GM23338 (cell line): ENCODE measurements at regions not wholly inside any gene's neighbourhood (a gene's known extent, or its start where the extent isn't known, plus 50 kb on each side); places are given as distances from the start of the nearest gene placed in this dataset.

Source experiments
- ATAC-seq: fragments of 200-7000 bp; cut with Tn5 transposase; 3 replicates; pipeline ENCODE4 v1.9.1; 2020
- DNase-seq: peaks from one replicate; pipeline ENCODE4 v3.0.0-alpha.2; 2015; ENCODE audit warnings: low spot score
- H2AFZ ChIP-seq: fragments of 200-600 bp; sonication (generic); 2 replicates; pipeline ENCODE4 v1.8.0; 2016; ENCODE audit warnings: antibody characterized with exemption, mild to moderate bottlenecking, moderate library complexity
- H3F3A ChIP-seq: fragments of 200-600 bp; sonication (generic); replicated peaks from 2 replicates; pipeline ENCODE4 v1.8.0; 2017; ENCODE audit warnings: antibody characterized with exemption, mixed run types, low read depth
- H3K27ac ChIP-seq: fragments of 200-600 bp; sonication (generic); 2 replicates; pipeline ENCODE4 v1.6.1; 2016; ENCODE audit warnings: low read depth
- H3K27me3 ChIP-seq: fragments of 200-600 bp; sonication (generic); 2 replicates; pipeline ENCODE4 v1.8.0; 2016; ENCODE audit warnings: mild to moderate bottlenecking, mixed run types, moderate library complexity; ENCODE audit not compliant: insufficient read depth
- H3K36me3 ChIP-seq: fragments of 200-600 bp; sonication (generic); 2 replicates; pipeline ENCODE4 v1.8.0; 2016; ENCODE audit warnings: mild to moderate bottlenecking; ENCODE audit not compliant: insufficient read depth
- H3K4me1 ChIP-seq: fragments of 200-600 bp; sonication (generic); 2 replicates; pipeline ENCODE4 v1.8.0; 2016; ENCODE audit warnings: mild to moderate bottlenecking, moderate library complexity; ENCODE audit not compliant: insufficient read depth
- H3K4me2 ChIP-seq: fragments of 200-600 bp; sonication (generic); 2 replicates; pipeline ENCODE4 v1.7.1; 2017; ENCODE audit warnings: mixed run types
- H3K4me3 ChIP-seq: fragments of 200-600 bp; sonication (generic); 2 replicates; pipeline ENCODE4 v1.6.1; 2016; ENCODE audit warnings: mixed run types
- H3K79me2 ChIP-seq: fragments of 200-600 bp; sonication (generic); replicated peaks from 2 replicates; pipeline ENCODE4 v1.8.0; 2017; ENCODE audit warnings: mild to moderate bottlenecking; ENCODE audit not compliant: insufficient read depth
- H3K9me2 ChIP-seq: fragments of 200-600 bp; sonication (generic); 2 replicates; pipeline ENCODE4 v1.8.0; 2017; ENCODE audit not compliant: insufficient read depth
- H4K20me1 ChIP-seq: fragments of 200-600 bp; sonication (generic); replicated peaks from 2 replicates; pipeline ENCODE4 v1.8.0; 2017; ENCODE audit warnings: mild to moderate bottlenecking; ENCODE audit not compliant: insufficient read depth
- H3K27ac Mint-ChIP-seq: 2 replicates; pipeline ENCODE4 v1.8.0; 2020; ENCODE audit warnings: inconsistent platforms, mild to moderate bottlenecking, moderate library complexity, mixed read lengths
- H3K27me3 Mint-ChIP-seq: 3 replicates; pipeline ENCODE4 v1.8.0; 2022; ENCODE audit warnings: low read depth, mild to moderate bottlenecking, moderate library complexity, mixed read lengths, inconsistent platforms; ENCODE audit not compliant: insufficient read depth, poor library complexity
- H3K36me3 Mint-ChIP-seq: 3 replicates; pipeline ENCODE4 v1.8.0; 2021; ENCODE audit warnings: low read depth, mild to moderate bottlenecking, inconsistent platforms, moderate library complexity, mixed read lengths
- H3K4me1 Mint-ChIP-seq: 3 replicates; pipeline ENCODE4 v1.8.0; 2020; ENCODE audit warnings: mild to moderate bottlenecking, inconsistent platforms, mixed read lengths
- H3K4me3 Mint-ChIP-seq: 3 replicates; pipeline ENCODE4 v1.8.0; 2021; ENCODE audit warnings: moderate library complexity, mild to moderate bottlenecking, inconsistent platforms, mixed read lengths
- H3K9me3 Mint-ChIP-seq: 3 replicates; pipeline ENCODE4 v1.8.0; 2020; ENCODE audit warnings: moderate library complexity, mild to moderate bottlenecking, inconsistent platforms, mixed read lengths
- CREB1 ChIP-seq: fragments of 250-450 bp; sonication (Bioruptor Pico); IDR thresholded peaks from 2 replicates; pipeline ENCODE4 v1.5.0; 2020; ENCODE audit warnings: low read depth, mild to moderate bottlenecking, moderate library complexity
- JUNB ChIP-seq: IDR thresholded peaks from one replicate; pipeline ENCODE4 v1.6.1; 2016; ENCODE audit warnings: antibody characterized with exemption; ENCODE audit not compliant: unreplicated experiment
- NANOG ChIP-seq: IDR thresholded peaks from 2 replicates; pipeline ENCODE4 v1.6.1; 2016; ENCODE audit warnings: antibody characterized with exemption, borderline replicate concordance
- ZNF114 ChIP-seq: fragments of 250-450 bp; sonication (Bioruptor Pico); IDR thresholded peaks from 2 replicates; pipeline ENCODE4 v1.5.0; 2020; ENCODE audit warnings: mild to moderate bottlenecking, moderate library complexity
- ZNF331 ChIP-seq: fragments of 250-450 bp; sonication (Bioruptor Pico); IDR thresholded peaks from 2 replicates; pipeline ENCODE4 v1.5.0; 2020; ENCODE audit warnings: low read depth, mild to moderate bottlenecking, moderate library complexity
- ZNF462 ChIP-seq: fragments of 250-450 bp; sonication (Bioruptor Pico); IDR thresholded peaks from 2 replicates; pipeline ENCODE4 v1.5.0; 2020; ENCODE audit warnings: mild to moderate bottlenecking, moderate library complexity
- TF ChIP-seq, protein P1 (sequence below), 2 experiments: fragments of 200-600 bp in 1 of 2; sonication (generic) in 1 of 2; conservative IDR thresholded peaks; 2 replicates each; pipeline versions ENCODE4 v1.5.1 to v1.6.1; 2016 to 2017; ENCODE audit warnings: antibody characterized with exemption in 2 of 2, low read depth in 2 of 2, mild to moderate bottlenecking in 2 of 2, moderate library complexity in 1 of 2

- Histone ChIP-seq H3K4me3 (no peak overlapping the region), H3K9me2 (no peaks in the 10 kb centered on the region), H3K36me3 (no peaks in the 10 kb centered on the region), H4K20me1 (no peaks in the 10 kb centered on the region), H3K4me1 (peaks cover 3% of the 10 kb centered on the region; the same call in 1 of the 2 replicates), H3F3A (no peaks in the 10 kb centered on the region), H3K4me2 (no peak overlapping the region), H3K27me3 (no peaks in the 10 kb centered on the region), H2AFZ (no peak overlapping the region), H3K27ac (no peak overlapping the region), H3K79me2 (no peaks in the 10 kb centered on the region)
- TF ChIP-seq ZNF462 = no peak
- TF ChIP-seq CREB1 = no peak
- no peak for TF ChIP-seq ZNF331 (CRISPR knock-in tag)
- TF ChIP-seq, protein P1, sequence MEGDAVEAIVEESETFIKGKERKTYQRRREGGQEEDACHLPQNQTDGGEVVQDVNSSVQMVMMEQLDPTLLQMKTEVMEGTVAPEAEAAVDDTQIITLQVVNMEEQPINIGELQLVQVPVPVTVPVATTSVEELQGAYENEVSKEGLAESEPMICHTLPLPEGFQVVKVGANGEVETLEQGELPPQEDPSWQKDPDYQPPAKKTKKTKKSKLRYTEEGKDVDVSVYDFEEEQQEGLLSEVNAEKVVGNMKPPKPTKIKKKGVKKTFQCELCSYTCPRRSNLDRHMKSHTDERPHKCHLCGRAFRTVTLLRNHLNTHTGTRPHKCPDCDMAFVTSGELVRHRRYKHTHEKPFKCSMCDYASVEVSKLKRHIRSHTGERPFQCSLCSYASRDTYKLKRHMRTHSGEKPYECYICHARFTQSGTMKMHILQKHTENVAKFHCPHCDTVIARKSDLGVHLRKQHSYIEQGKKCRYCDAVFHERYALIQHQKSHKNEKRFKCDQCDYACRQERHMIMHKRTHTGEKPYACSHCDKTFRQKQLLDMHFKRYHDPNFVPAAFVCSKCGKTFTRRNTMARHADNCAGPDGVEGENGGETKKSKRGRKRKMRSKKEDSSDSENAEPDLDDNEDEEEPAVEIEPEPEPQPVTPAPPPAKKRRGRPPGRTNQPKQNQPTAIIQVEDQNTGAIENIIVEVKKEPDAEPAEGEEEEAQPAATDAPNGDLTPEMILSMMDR (conservative IDR thresholded peaks at IDR 0.05; ENCODE audit: low read depth in 2 of 2) = no peak
- Mint-ChIP-seq H3K9me3 (no peaks in the 10 kb centered on the region; the same call in 2 of the 3 replicates), H3K4me3 (no peak overlapping the region), H3K27me3 (peaks cover 9% of the 10 kb centered on the region), H3K4me1 (peaks cover 5% of the 10 kb centered on the region; the same call in 2 of the 3 replicates), H3K36me3 (no peaks in the 10 kb centered on the region), H3K27ac (no peak overlapping the region)
- ATAC-seq (no peak), DNase-seq (no peak)
These were observed 58.8 kb upstream of the C1QTNF9B start for GRCh38 chr13:23956106-23956505.

- H3K36me3 Mint-ChIP-seq = no peaks in the 10 kb centered on the region
- H3K9me3 Mint-ChIP-seq = no peaks in the 10 kb centered on the region; the same call in 2 of the 3 replicates
- no peak overlapping the region for H3K27ac ChIP-seq
- peaks cover 3% of the 10 kb centered on the region; the same call in 1 of the 2 replicates for H3K4me1 ChIP-seq
- DNase-seq (no peak), ATAC-seq (no peak)
- H3K4me2 ChIP-seq = no peak overlapping the region
- H4K20me1 ChIP-seq = no peaks in the 10 kb centered on the region
- H3F3A ChIP-seq = no peaks in the 10 kb centered on the region
- H3K9me2 ChIP-seq = no peaks in the 10 kb centered on the region
- no peaks in the 10 kb centered on the region for H3K79me2 ChIP-seq
- peaks cover 5% of the 10 kb centered on the region; the same call in 2 of the 3 replicates for H3K4me1 Mint-ChIP-seq
- H3K27me3 ChIP-seq = no peaks in the 10 kb centered on the region
- H3K27ac Mint-ChIP-seq = no peak overlapping the region
- no peak overlapping the region for H3K4me3 Mint-ChIP-seq
- no peak overlapping the region for H3K4me3 ChIP-seq
- H2AFZ ChIP-seq = peak overlapping the region; percentile 48; the same call in 1 of the 2 replicates
- H3K27me3 Mint-ChIP-seq = peaks cover 8% of the 10 kb centered on the region
- no peak for TF ChIP-seq NANOG
- TF ChIP-seq JUNB = no peak
- TF ChIP-seq ZNF331 (CRISPR knock-in tag) = no peak
- no peak for TF ChIP-seq ZNF114 (CRISPR knock-in tag)
- TF ChIP-seq, protein P1 (conservative IDR thresholded peaks at IDR 0.05; ENCODE audit: low read depth in 2 of 2) = no peak
- no peaks in the 10 kb centered on the region for H3K36me3 ChIP-seq
These were observed 60.7 kb upstream of the C1QTNF9B start for GRCh38 chr13:23957981-23958380.
